ENCODE measurements at regions not wholly inside any gene's neighbourhood (a gene's known extent, or its start where the extent isn't known, plus 50 kb on each side); places are given as distances from the start of the nearest gene placed in this dataset.

DNA sequence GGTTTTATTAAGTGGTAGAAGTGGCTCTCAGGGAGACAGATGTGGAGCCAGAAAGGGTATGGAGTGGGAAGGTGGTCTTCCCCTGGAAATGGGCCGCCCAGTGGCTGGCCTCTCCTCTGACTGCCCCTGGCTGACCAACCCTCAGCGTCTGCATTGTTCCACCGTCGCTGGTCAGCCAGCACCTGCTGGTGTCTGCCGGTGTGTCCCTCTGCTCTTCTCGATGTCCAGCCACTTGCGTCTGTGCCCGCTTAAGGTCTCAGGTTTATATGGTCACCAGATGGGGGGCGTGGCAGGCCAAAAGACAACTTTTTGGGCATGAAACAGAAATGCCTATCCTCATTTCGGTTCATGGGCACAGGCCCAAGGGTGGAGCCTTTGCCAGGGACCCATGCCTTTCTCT is 1221.5 kb downstream of the JRKL start:
- intact Hi-C loops (cut with DNase I) = no loop called here
- Histone ChIP-seq H3K27ac (no peak overlapping the region), H3K4me3 (no peak overlapping the region), H3K27me3 (no peaks in the 10 kb centered on the region), H3K4me1 (no peaks in the 10 kb centered on the region), H3K9me3 (peaks cover 0 to 3% (median 0%) of the 10 kb centered on the region in 4 donors), H3K36me3 (no peaks in the 10 kb centered on the region)
- no peak for DNase-seq
- TF ChIP-seq POLR2A (IDR thresholded peaks at IDR 0.05) = no peak
- TF ChIP-seq, protein P1, sequence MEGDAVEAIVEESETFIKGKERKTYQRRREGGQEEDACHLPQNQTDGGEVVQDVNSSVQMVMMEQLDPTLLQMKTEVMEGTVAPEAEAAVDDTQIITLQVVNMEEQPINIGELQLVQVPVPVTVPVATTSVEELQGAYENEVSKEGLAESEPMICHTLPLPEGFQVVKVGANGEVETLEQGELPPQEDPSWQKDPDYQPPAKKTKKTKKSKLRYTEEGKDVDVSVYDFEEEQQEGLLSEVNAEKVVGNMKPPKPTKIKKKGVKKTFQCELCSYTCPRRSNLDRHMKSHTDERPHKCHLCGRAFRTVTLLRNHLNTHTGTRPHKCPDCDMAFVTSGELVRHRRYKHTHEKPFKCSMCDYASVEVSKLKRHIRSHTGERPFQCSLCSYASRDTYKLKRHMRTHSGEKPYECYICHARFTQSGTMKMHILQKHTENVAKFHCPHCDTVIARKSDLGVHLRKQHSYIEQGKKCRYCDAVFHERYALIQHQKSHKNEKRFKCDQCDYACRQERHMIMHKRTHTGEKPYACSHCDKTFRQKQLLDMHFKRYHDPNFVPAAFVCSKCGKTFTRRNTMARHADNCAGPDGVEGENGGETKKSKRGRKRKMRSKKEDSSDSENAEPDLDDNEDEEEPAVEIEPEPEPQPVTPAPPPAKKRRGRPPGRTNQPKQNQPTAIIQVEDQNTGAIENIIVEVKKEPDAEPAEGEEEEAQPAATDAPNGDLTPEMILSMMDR (IDR thresholded peaks at IDR 0.05) = no peak
- TF ChIP-seq EP300 (IDR thresholded peaks at IDR 0.05) = no peak
- TF ChIP-seq POLR2AphosphoS5 (IDR thresholded peaks at IDR 0.05) = no peak
- 86 to 94% methylated on average over 10 of the region's 10 CpGs for WGBS, 2 donors

- intact Hi-C loops (cut with DNase I) = no loop called here
- WGBS, 2 donors = 67 to 76% methylated on average over 3 of the region's 3 CpGs
- H3K9me3 ChIP-seq = peaks cover 0 to 5% (median 2%) of the 10 kb centered on the region in 4 donors
- no peaks in the 10 kb centered on the region for H3K4me1 ChIP-seq
- H3K27ac ChIP-seq = no peak overlapping the region
- no peaks in the 10 kb centered on the region for H3K36me3 ChIP-seq
- no peak for DNase-seq
- H3K27me3 ChIP-seq = no peaks in the 10 kb centered on the region
- TF ChIP-seq EP300 (IDR thresholded peaks at IDR 0.05) (no peak), POLR2A (IDR thresholded peaks at IDR 0.05) (no peak), POLR2AphosphoS5 (IDR thresholded peaks at IDR 0.05) (no peak)
- TF ChIP-seq, protein P1 (IDR thresholded peaks at IDR 0.05) = no peak
- no peak overlapping the region for H3K4me3 ChIP-seq
These were observed 1224.8 kb downstream of the JRKL start for GRCh38 chr11:97614606-97615005.

DNA sequence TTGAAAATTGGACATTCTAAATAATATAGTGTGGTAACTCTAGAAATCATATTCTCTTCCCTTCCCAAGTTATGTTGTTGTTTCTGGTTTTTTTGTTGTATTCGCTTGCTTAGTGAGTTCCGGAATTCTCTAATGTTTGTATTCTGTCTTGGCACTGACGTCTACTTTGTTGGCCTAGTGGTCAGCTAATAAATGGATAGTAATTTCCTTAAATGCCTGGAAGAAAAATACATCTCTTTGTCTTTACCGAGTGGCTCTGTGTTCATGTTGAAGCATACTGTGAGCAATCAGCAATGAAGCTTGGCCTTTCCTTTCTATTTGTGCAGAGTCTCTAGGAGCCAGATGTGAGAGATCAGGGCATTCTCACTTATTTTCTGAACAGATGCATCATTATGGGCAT is 1225.7 kb downstream of the JRKL start:
- 72 to 77% methylated on average over 4 of the region's 4 CpGs for WGBS, 2 donors
- intact Hi-C loops (cut with DNase I) = no loop called here
- TF ChIP-seq POLR2A (IDR thresholded peaks at IDR 0.05) (no peak), POLR2AphosphoS5 (IDR thresholded peaks at IDR 0.05) (no peak), EP300 (IDR thresholded peaks at IDR 0.05) (no peak)
- TF ChIP-seq, protein P1 (IDR thresholded peaks at IDR 0.05) = no peak

DNA sequence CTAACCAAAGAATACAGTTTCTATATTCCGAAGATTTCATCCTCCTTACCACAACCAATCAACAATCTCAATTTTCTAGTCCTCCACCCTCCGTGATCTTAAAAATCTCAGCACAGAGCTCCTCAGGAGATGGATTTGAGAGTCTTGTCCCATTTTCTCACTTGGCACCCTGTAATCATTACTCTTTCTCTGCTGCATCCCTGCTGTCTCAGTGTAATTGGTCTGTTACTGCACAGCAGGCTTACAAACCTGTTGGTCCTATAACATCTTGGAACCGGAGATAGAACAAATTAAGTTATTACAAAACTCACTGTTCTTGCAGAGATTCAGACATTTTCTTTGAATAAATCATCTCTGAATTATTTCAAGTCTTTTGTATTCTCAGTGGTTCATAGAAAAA is 1227.2 kb downstream of the JRKL start:
- H3K27ac ChIP-seq = no peak overlapping the region
- H3K9me3 ChIP-seq = peaks cover 0 to 5% (median 2%) of the 10 kb centered on the region in 4 donors
- intact Hi-C loops (cut with DNase I) = no loop called here
- H3K4me1 ChIP-seq = no peaks in the 10 kb centered on the region
- TF ChIP-seq POLR2AphosphoS5 (IDR thresholded peaks at IDR 0.05) (no peak), POLR2A (IDR thresholded peaks at IDR 0.05) (no peak), EP300 (IDR thresholded peaks at IDR 0.05) (no peak)
- TF ChIP-seq, protein P1 (IDR thresholded peaks at IDR 0.05) = no peak
- WGBS, 2 donors = 90 to 95% methylated on average over 3 of the region's 3 CpGs
- no peak overlapping the region for H3K4me3 ChIP-seq
- DNase-seq = no peak
- no peaks in the 10 kb centered on the region for H3K36me3 ChIP-seq
- no peaks in the 10 kb centered on the region for H3K27me3 ChIP-seq

More for the DNA sequence above, 1225.7 kb downstream of the JRKL start:
- DNase-seq = no peak
- Histone ChIP-seq H3K9me3 (peaks cover 0 to 5% (median 2%) of the 10 kb centered on the region in 4 donors), H3K27ac (no peak overlapping the region), H3K27me3 (no peaks in the 10 kb centered on the region), H3K36me3 (no peaks in the 10 kb centered on the region), H3K4me3 (no peak overlapping the region), H3K4me1 (no peaks in the 10 kb centered on the region)

DNA sequence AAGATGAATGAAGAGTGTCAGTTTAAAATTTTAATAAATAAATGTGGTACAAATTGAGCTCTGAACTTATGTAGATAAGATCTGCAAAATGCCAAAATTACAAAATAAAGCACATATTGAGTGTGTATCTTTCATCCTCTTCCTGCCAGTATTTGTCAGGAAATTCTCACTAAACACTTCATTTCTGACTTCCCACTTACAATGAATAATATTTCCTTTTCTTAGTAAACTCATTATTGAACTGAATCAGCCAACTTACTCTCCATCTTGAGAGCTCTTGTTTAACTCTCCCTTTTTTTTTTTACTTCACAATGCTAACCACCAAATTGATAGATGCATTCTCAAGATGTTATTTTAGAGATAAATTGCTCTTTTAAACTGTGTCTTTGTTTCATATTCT is 1230.2 kb downstream of the JRKL start:
- intact Hi-C loops (cut with DNase I) = no loop called here
- DNase-seq = no peak
- TF ChIP-seq EP300 (IDR thresholded peaks at IDR 0.05) = no peak
- no peak for TF ChIP-seq POLR2AphosphoS5 (IDR thresholded peaks at IDR 0.05)
- no peak for TF ChIP-seq POLR2A (IDR thresholded peaks at IDR 0.05)
- TF ChIP-seq, protein P1 (IDR thresholded peaks at IDR 0.05) = no peak
- H3K4me3 ChIP-seq = no peak overlapping the region
- no peaks in the 10 kb centered on the region for H3K36me3 ChIP-seq
- no peaks in the 10 kb centered on the region for H3K4me1 ChIP-seq
- H3K27me3 ChIP-seq = no peaks in the 10 kb centered on the region
- H3K27ac ChIP-seq = no peak overlapping the region
- H3K9me3 ChIP-seq = peaks cover 0 to 5% (median 2%) of the 10 kb centered on the region in 4 donors

Data from sigmoid colon (tissue), 6 donors.